Natural killer cell treated with Interleukin-12 subunit alpha and Interleukin-12 subunit beta and Interleukin-15 and Interleukin-18, amount 100 ng/mL, for 72 hours (primary cell): ENCODE measurements at regions not wholly inside any gene's neighbourhood (a gene's known extent, or its start where the extent isn't known, plus 50 kb on each side); places are given as distances from the start of the nearest gene placed in this dataset.
A peak's percentile ranks its signal among the peaks of the same experiment; 100 is the strongest.
"Not testable (repeated sequence)": the region's sequence is repeated elsewhere in the genome, so short reads cannot be mapped to it uniquely, and the experiment has no call there.

ENCODE experiments used
- ATAC-seq, 2 donors: fragments of 150-1000 bp; cut with Tn5 transposase in 1 of 2; sonication (Bioruptor Pico), chemical (Tn5 transposase) in 1 of 2; 2 replicates each; pipeline ENCODE4 v1.10.0; 2021
- DNase-seq: peaks from one replicate; pipeline ENCODE4 v3.0.0; 2022; ENCODE audit warnings: low spot score
- H3K27ac Mint-ChIP-seq, 2 donors: 1 replicate in 1 of 2; 2 replicates in 1 of 2; pipeline ENCODE4 v1.8.0; 2022; ENCODE audit warnings: mixed read lengths in 2 of 2, mild to moderate bottlenecking in 1 of 2, moderate library complexity in 1 of 2
- H3K27me3 Mint-ChIP-seq, 2 donors: 1 replicate in 1 of 2; 2 replicates in 1 of 2; pipeline ENCODE4 v1.8.0; 2022; ENCODE audit warnings: mixed read lengths in 2 of 2
- H3K36me3 Mint-ChIP-seq: one replicate; pipeline ENCODE4 v1.8.0; 2022; ENCODE audit warnings: mixed read lengths
- H3K4me1 Mint-ChIP-seq, 2 donors: 1 replicate in 1 of 2; 2 replicates in 1 of 2; pipeline ENCODE4 v1.8.0; 2022; ENCODE audit warnings: low read depth in 2 of 2, mixed read lengths in 2 of 2, mild to moderate bottlenecking in 1 of 2
- H3K4me3 Mint-ChIP-seq: one replicate; pipeline ENCODE4 v1.8.0; 2022; ENCODE audit warnings: mixed read lengths
- H3K9me3 Mint-ChIP-seq: 2 replicates; pipeline ENCODE4 v1.8.0; 2022; ENCODE audit warnings: mixed read lengths

- DNase-seq (no peak), ATAC-seq (no peak)
- H3K4me3 Mint-ChIP-seq, result no peak overlapping the region
- no peaks in the 10 kb centered on the region for H3K9me3 Mint-ChIP-seq
- H3K27me3 Mint-ChIP-seq, result peaks cover 11 to 17% of the 10 kb centered on the region in 2 donors
- H3K27ac Mint-ChIP-seq, result no peak overlapping the region
- no peaks in the 10 kb centered on the region for H3K36me3 Mint-ChIP-seq
- peaks cover 29 to 36% of the 10 kb centered on the region in 2 donors for H3K4me1 Mint-ChIP-seq
Measured at GRCh38 chr3:101992863-101993262, 143.5 kb downstream of the NFKBIZ start.

- DNase-seq (no peak), ATAC-seq (no peak)
- H3K36me3 Mint-ChIP-seq, result no peaks in the 10 kb centered on the region
- H3K4me1 Mint-ChIP-seq, result peaks cover 18 to 22% of the 10 kb centered on the region in 2 donors
- no peak overlapping the region for H3K27ac Mint-ChIP-seq
- no peaks in the 10 kb centered on the region for H3K9me3 Mint-ChIP-seq
- H3K27me3 Mint-ChIP-seq, result peaks cover 11 to 22% of the 10 kb centered on the region in 2 donors
- H3K4me3 Mint-ChIP-seq, result no peak overlapping the region
Measured at GRCh38 chr3:101994386-101994785, 145.1 kb downstream of the NFKBIZ start.

GRCh38 chr3:101995371-101996046 is 146.2 kb downstream of the NFKBIZ start:
- Mint-ChIP-seq H3K27me3 (peaks cover 11 to 20% of the 10 kb centered on the region in 2 donors), H3K27ac (peak overlapping the region in 1 of 2 donors; percentile 30), H3K4me1 (peaks cover 12 to 15% of the 10 kb centered on the region in 2 donors), H3K4me3 (peak overlapping the region; percentile 42), H3K9me3 (no peaks in the 10 kb centered on the region), H3K36me3 (no peaks in the 10 kb centered on the region)
- DNase-seq (no peak), ATAC-seq (peak; percentile 41 to 55)

- Mint-ChIP-seq H3K27me3 (peaks cover 11 to 20% of the 10 kb centered on the region in 2 donors), H3K4me3 (no peak overlapping the region), H3K36me3 (no peaks in the 10 kb centered on the region), H3K4me1 (peaks cover 12 to 15% of the 10 kb centered on the region in 2 donors), H3K9me3 (peaks cover 3% of the 10 kb centered on the region), H3K27ac (no peak overlapping the region)
- DNase-seq (no peak), ATAC-seq (no peak)
Measured at GRCh38 chr3:101996832-101997231, 147.5 kb downstream of the NFKBIZ start.

GRCh38 chr3:101998256-101998926 is 149.1 kb downstream of the NFKBIZ start:
- ATAC-seq, result no peak
- Mint-ChIP-seq H3K4me1 (peaks cover 12 to 15% of the 10 kb centered on the region in 2 donors), H3K36me3 (no peaks in the 10 kb centered on the region), H3K4me3 (no peak overlapping the region), H3K27me3 (peaks cover 11 to 18% of the 10 kb centered on the region in 2 donors), H3K27ac (no peak overlapping the region), H3K9me3 (peaks cover 3% of the 10 kb centered on the region)
- DNase-seq, result no peak

- no peak for DNase-seq
- Mint-ChIP-seq H3K4me3 (no peak overlapping the region), H3K27me3 (peaks cover 10 to 18% of the 10 kb centered on the region in 2 donors), H3K36me3 (no peaks in the 10 kb centered on the region), H3K4me1 (peaks cover 12 to 15% of the 10 kb centered on the region in 2 donors), H3K9me3 (peaks cover 3% of the 10 kb centered on the region), H3K27ac (no peak overlapping the region)
- ATAC-seq, result no peak
Measured at GRCh38 chr3:101999177-101999779, 150.0 kb downstream of the NFKBIZ start.

GRCh38 chr3:102000620-102001209 is 151.4 kb downstream of the NFKBIZ start:
- H3K27ac Mint-ChIP-seq, result no peak overlapping the region
- H3K27me3 Mint-ChIP-seq, result peaks cover 0 to 12% of the 10 kb centered on the region in 2 donors
- no peak for DNase-seq
- H3K4me3 Mint-ChIP-seq, result no peak overlapping the region
- H3K9me3 Mint-ChIP-seq, result peaks cover 3% of the 10 kb centered on the region
- H3K4me1 Mint-ChIP-seq, result peaks cover 5 to 7% of the 10 kb centered on the region in 2 donors
- no peak for ATAC-seq
- no peaks in the 10 kb centered on the region for H3K36me3 Mint-ChIP-seq

- ATAC-seq, result no peak
- Mint-ChIP-seq H3K4me1 (no peaks in the 10 kb centered on the region), H3K27ac (no peak overlapping the region), H3K27me3 (peaks cover 0 to 8% of the 10 kb centered on the region in 2 donors), H3K36me3 (no peaks in the 10 kb centered on the region), H3K4me3 (no peak overlapping the region), H3K9me3 (peaks cover 3% of the 10 kb centered on the region)
- DNase-seq, result no peak
Measured at GRCh38 chr3:102002056-102002455, 152.7 kb downstream of the NFKBIZ start.

GRCh38 chr3:102004561-102004960 is 155.2 kb downstream of the NFKBIZ start:
- Mint-ChIP-seq H3K4me3 (no peak overlapping the region), H3K36me3 (no peaks in the 10 kb centered on the region), H3K27ac (no peak overlapping the region), H3K4me1 (no peaks in the 10 kb centered on the region), H3K9me3 (peaks cover 8% of the 10 kb centered on the region), H3K27me3 (peaks cover 3 to 7% of the 10 kb centered on the region in 2 donors)
- DNase-seq (no peak), ATAC-seq (no peak)

- Mint-ChIP-seq H3K36me3 (no peaks in the 10 kb centered on the region), H3K4me3 (no peak overlapping the region), H3K27ac (no peak overlapping the region), H3K27me3 (peaks cover 3 to 9% of the 10 kb centered on the region in 2 donors), H3K9me3 (peaks cover 8% of the 10 kb centered on the region), H3K4me1 (no peaks in the 10 kb centered on the region)
- ATAC-seq (no peak), DNase-seq (no peak)
Measured at GRCh38 chr3:102005551-102005950, 156.2 kb downstream of the NFKBIZ start.

GRCh38 chr3:102006812-102007485 is 157.6 kb downstream of the NFKBIZ start:
- Mint-ChIP-seq H3K36me3 (peaks cover 7% of the 10 kb centered on the region), H3K27me3 (peaks cover 10 to 16% of the 10 kb centered on the region in 2 donors), H3K27ac (no peak overlapping the region), H3K4me1 (no peaks in the 10 kb centered on the region), H3K4me3 (no peak overlapping the region), H3K9me3 (peaks cover 11% of the 10 kb centered on the region)
- DNase-seq (no peak), ATAC-seq (no peak)

GRCh38 chr3:102008436-102008835 is 159.1 kb downstream of the NFKBIZ start:
- ATAC-seq, DNase-seq, H3K27ac Mint-ChIP-seq, H3K4me1 Mint-ChIP-seq, H3K4me3 Mint-ChIP-seq: not testable (repeated sequence)
- peaks cover 11% of the 10 kb centered on the region for H3K9me3 Mint-ChIP-seq
- peaks cover 15% of the 10 kb centered on the region for H3K36me3 Mint-ChIP-seq
- peaks cover 10 to 16% of the 10 kb centered on the region in 2 donors for H3K27me3 Mint-ChIP-seq

- no peak overlapping the region for H3K4me3 Mint-ChIP-seq
- H3K4me1 Mint-ChIP-seq, result no peaks in the 10 kb centered on the region
- peaks cover 10 to 20% of the 10 kb centered on the region in 2 donors for H3K27me3 Mint-ChIP-seq
- DNase-seq (no peak), ATAC-seq (no peak)
- H3K36me3 Mint-ChIP-seq, result peaks cover 10% of the 10 kb centered on the region
- no peak overlapping the region for H3K27ac Mint-ChIP-seq
- peaks cover 1% of the 10 kb centered on the region for H3K9me3 Mint-ChIP-seq
Measured at GRCh38 chr3:102016417-102016816, 167.1 kb downstream of the NFKBIZ start.
